SK-N-MC (cell line): ENCODE measurements at regions not wholly inside any gene's neighbourhood (a gene's known extent, or its start where the extent isn't known, plus 50 kb on each side); places are given as distances from the start of the nearest gene placed in this dataset.
"Not testable (repeated sequence)": the region's sequence is repeated elsewhere in the genome, so short reads cannot be mapped to it uniquely, and the experiment has no call there.

Experiments used
- DNase-seq: peaks from one replicate; pipeline ENCODE4 v3.0.0-alpha.2; 2011; ENCODE audit warnings: low read depth, low spot score
- H3K27ac ChIP-seq: fragments of 200-600 bp; sonication (generic); 2 replicates; pipeline ENCODE4 v1.5.1; 2016; ENCODE audit warnings: mixed run types
- H3K36me3 ChIP-seq: fragments of 200-600 bp; sonication (generic); 2 replicates; pipeline ENCODE4 v1.6.1; 2017; ENCODE audit warnings: antibody characterized with exemption, low read length, mixed read lengths; ENCODE audit not compliant: insufficient read depth
- H3K4me3 ChIP-seq: fragments of 200-600 bp; sonication (generic); 2 replicates; pipeline ENCODE4 v1.5.1; 2016
- H3K9ac ChIP-seq: fragments of 200-600 bp; sonication (generic); 2 replicates; pipeline ENCODE4 v1.8.0; 2017; ENCODE audit warnings: mixed run types, mixed read lengths; ENCODE audit not compliant: insufficient read length
- H3K9me3 ChIP-seq: fragments of 200-600 bp; sonication (generic); 2 replicates; pipeline ENCODE4 v1.6.1; 2017; ENCODE audit warnings: low read depth, mild to moderate bottlenecking, antibody characterized with exemption, low read length, moderate library complexity, mixed read lengths
- EZH2 ChIP-seq: fragments of 200-600 bp; sonication (generic); IDR thresholded peaks from one replicate; pipeline ENCODE4 v1.6.1; 2017; ENCODE audit warnings: antibody characterized with exemption
- FOXP2 ChIP-seq: optimal IDR thresholded peaks from 2 replicates; pipeline ENCODE3; 2011; ENCODE audit warnings: mild to moderate bottlenecking, moderate library complexity; ENCODE audit not compliant: insufficient read depth; ENCODE audit errors: extremely low read length, control extremely low read depth
- POLR2AphosphoS5 ChIP-seq: IDR thresholded peaks from 2 replicates; pipeline ENCODE4 v1.6.1; 2012; ENCODE audit warnings: mild to moderate bottlenecking, low read depth, low read length, borderline replicate concordance

DNA sequence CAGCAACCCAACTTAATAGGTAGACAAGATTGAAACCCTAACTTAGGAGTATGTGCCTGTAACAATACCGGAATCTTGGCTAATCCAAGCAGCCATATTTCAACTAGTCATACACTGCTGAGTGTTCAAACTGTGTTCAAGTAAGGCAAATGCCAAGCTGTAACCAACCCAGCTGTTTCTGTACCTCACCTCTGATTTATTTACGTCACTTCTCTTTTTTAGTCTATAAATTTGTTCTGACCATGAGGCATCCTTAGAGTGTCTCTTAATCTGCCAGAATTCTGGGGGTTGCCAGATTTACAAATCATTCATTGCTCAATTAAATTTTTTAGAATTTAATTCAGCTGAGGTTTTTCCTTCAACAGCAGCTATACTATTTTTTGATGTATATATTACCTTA lies 723.2 kb downstream of the CDH18 start:
- Histone ChIP-seq H3K4me3 (no peak overlapping the region), H3K27ac (no peak overlapping the region), H3K36me3 (no peaks in the 10 kb centered on the region), H3K9me3 (no peaks in the 10 kb centered on the region), H3K9ac (no peak overlapping the region)
- DNase-seq = no peak
- TF ChIP-seq FOXP2 (no peak), POLR2AphosphoS5 (no peak), EZH2 (no peak)

DNA sequence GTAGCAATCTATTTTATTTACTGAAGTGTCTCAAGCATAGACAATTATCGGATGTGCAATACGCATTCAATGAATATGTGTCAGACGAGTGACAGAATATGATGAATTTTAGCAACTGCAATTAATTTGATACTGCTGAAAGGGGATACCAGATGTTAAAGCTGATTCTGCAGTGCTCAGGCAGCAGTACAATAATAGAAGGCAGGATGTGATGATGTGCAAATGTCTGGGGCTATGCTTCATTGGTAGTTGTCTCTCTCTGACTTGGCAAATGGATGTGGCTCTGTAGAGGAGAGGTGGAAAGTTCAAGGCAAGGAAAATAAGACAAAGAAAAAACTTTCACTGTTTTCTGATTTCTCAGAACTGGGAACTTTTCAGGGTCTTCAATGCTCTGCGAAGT lies 721.2 kb downstream of the CDH18 start:
- TF ChIP-seq EZH2 (no peak), FOXP2 (no peak), POLR2AphosphoS5 (no peak)
- no peak overlapping the region for H3K4me3 ChIP-seq
- H3K27ac ChIP-seq = no peak overlapping the region
- no peak for DNase-seq
- no peaks in the 10 kb centered on the region for H3K36me3 ChIP-seq
- no peaks in the 10 kb centered on the region for H3K9me3 ChIP-seq
- no peak overlapping the region for H3K9ac ChIP-seq

DNA sequence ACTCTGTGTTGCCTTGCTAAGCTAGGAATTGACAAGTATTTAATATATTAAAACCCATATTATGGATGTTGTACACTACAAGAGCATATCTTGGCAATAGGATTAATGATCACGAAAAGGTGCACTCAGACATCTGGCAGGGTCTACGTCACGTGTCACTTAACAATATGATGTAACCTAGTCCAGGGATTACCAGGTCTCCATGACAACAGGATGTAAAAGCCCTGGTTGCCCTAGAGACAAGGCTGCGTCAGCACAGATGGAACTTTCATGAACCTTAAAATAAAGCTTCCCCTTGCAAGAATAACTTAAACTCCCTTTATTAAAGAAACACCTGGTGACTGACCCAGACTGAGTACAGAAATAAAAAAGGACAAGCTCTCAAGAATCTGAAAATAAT lies 717.8 kb downstream of the CDH18 start:
- DNase-seq = no peak
- Histone ChIP-seq H3K9ac (no peak overlapping the region), H3K4me3 (no peak overlapping the region), H3K9me3 (no peaks in the 10 kb centered on the region), H3K36me3 (no peaks in the 10 kb centered on the region), H3K27ac (no peak overlapping the region)
- TF ChIP-seq EZH2 (no peak), FOXP2 (no peak), POLR2AphosphoS5 (no peak)

DNA sequence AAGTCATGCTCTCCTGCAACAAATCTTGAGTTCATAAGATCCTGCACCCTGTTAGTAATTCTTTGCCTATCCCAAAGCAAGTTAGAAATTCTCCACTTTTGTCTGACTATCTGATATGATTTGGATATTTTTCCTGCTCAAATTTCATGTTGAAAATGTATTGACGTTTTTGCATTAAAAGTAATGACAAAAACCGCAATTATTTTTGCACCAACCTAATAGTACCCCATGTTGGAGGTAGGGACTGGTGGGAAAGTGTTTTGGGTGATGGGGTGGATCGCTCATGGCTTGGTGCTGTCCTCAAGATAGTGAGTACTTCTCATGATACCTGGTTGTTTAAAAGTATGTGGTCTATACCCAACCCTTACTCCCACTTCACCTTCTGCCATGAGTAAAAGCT lies 713.4 kb downstream of the CDH18 start:
- H3K36me3 ChIP-seq = no peaks in the 10 kb centered on the region
- no peaks in the 10 kb centered on the region for H3K9me3 ChIP-seq
- TF ChIP-seq POLR2AphosphoS5 (no peak), EZH2 (no peak), FOXP2 (no peak)
- no peak overlapping the region for H3K4me3 ChIP-seq
- no peak for DNase-seq
- no peak overlapping the region for H3K9ac ChIP-seq
- H3K27ac ChIP-seq = no peak overlapping the region

DNA sequence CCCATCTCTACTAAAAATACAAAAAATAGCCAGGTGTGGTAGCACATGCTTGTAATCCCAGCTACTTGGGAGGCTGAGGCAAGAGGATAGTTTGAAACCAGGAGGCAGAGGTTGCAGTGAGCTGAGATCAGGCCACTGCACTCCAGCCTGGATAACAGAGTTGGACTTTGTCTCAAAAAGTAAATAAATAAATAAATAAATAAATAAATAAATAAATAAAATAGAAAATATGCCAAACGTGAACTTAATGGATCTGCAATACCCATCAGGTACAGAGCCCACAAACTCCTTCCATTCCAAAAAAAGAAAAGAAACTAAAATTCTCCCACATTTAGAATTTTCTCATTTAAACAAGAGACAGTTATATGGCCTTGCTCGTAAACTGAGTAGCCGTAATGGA lies 702.7 kb downstream of the CDH18 start:
- TF ChIP-seq FOXP2 (no peak), POLR2AphosphoS5 (no peak), EZH2 (no peak)
- H3K9me3 ChIP-seq = no peaks in the 10 kb centered on the region
- DNase-seq = no peak

DNA sequence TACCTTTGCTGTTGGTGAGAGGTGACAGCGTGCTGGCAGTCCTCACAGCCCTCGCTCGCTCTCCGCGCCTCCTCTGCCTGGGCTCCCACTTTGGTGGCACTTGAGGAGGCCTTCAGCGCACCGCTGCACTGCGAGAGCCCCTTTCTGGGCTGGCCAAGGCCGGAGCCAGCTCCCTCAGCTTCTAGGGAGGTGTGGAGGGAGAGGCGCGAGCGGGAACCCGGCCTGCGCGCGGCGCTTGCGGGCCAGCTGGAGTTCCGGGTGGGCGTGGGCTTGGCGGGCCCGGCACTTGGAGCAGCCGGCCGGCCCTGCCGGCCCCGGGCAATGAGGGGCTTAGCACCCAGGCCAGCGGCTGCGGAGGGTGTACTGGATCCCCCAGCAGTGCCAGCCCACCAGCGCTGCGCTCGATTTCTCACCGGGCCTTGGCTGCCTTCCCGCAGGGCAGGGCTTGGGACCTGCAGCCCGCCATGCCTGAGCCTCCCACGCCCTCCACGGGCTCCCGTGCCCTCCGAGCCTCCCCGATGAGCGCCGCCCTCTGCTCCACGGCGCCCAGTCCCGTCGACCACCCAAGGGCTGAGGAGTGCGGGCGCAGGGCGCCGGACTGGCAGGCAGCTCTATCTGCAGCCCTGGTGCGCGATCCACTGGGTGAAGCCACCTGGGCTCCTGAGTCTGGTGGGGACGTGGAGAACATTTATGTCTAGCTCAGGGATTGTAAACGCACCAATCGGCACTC lies 700.3 kb downstream of the CDH18 start:
- H3K9me3 ChIP-seq, DNase-seq, H3K36me3 ChIP-seq, H3K27ac ChIP-seq, H3K4me3 ChIP-seq, H3K9ac ChIP-seq: not testable (repeated sequence)

More for the DNA sequence above, 702.7 kb downstream of the CDH18 start:
- Histone ChIP-seq H3K27ac (no peak overlapping the region), H3K36me3 (no peaks in the 10 kb centered on the region), H3K9ac (no peak overlapping the region), H3K4me3 (no peak overlapping the region)

DNA sequence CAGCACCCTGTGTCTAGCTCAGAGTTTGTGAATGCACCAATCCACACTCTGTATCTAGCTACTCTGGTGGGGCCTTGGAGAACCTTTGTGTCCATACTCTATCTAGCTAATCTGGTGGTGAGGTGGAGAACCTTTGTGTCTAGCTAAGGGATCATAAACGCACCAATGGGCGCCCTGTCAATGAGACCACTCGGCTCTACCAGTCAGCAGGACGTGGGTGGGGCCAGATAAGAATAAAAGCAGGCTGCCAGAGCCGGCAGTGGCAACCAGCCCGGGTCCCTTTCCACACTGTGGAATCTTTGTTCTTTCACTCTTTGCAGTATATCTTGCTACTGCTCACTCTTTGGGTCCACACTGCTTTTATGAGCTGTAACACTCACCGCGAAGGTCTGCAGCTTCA lies 699.7 kb downstream of the CDH18 start:
- H3K9me3 ChIP-seq, H3K9ac ChIP-seq, H3K27ac ChIP-seq, H3K4me3 ChIP-seq, DNase-seq, H3K36me3 ChIP-seq: not testable (repeated sequence)

DNA sequence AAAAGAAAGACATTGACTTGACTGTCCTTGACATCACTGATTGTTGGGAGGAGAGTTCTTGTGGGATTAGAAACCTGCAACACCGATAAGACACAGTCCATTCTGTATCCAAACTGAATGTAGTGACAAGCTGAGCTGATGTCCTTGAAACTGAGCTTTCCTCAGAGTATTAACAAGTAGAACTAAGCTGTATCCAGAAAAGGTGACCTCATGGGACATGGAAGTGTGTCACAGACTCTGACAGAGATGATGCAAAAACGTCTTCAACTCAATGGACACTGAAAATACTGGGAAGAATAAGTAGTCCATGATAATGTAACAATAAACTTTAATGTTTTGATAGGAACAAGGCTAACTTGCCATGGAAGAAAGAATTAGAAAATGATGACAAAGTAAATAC lies 690.1 kb downstream of the CDH18 start:
- no peak for DNase-seq
- TF ChIP-seq FOXP2 = no peak
- TF ChIP-seq POLR2AphosphoS5 = no peak
- no peak for TF ChIP-seq EZH2
- Histone ChIP-seq H3K4me3 (no peak overlapping the region), H3K9ac (no peak overlapping the region), H3K36me3 (no peaks in the 10 kb centered on the region), H3K9me3 (no peaks in the 10 kb centered on the region), H3K27ac (no peak overlapping the region)

DNA sequence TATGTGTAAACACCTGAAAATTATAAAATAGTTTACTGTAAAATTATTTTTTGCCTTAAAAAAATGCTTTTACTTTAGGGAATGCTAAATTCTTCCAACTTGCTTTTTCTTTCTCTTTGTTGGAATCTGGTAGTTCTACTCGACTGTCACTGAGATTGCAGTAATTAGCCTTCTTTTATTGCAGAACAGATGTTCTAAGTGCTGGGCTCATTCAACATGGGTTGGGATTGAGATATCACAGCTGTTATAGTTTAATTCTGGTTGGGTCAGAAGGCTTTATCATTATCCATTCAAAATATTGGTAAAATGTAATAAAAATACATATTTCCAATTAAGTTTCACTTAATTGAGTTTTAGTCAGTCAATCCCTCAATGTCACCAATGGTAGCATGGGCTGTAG lies 686.7 kb downstream of the CDH18 start:
- no peaks in the 10 kb centered on the region for H3K9me3 ChIP-seq
- no peak overlapping the region for H3K27ac ChIP-seq
- TF ChIP-seq EZH2 (no peak), FOXP2 (no peak), POLR2AphosphoS5 (no peak)
- no peak overlapping the region for H3K4me3 ChIP-seq
- DNase-seq = no peak
- no peak overlapping the region for H3K9ac ChIP-seq
- H3K36me3 ChIP-seq = no peaks in the 10 kb centered on the region

DNA sequence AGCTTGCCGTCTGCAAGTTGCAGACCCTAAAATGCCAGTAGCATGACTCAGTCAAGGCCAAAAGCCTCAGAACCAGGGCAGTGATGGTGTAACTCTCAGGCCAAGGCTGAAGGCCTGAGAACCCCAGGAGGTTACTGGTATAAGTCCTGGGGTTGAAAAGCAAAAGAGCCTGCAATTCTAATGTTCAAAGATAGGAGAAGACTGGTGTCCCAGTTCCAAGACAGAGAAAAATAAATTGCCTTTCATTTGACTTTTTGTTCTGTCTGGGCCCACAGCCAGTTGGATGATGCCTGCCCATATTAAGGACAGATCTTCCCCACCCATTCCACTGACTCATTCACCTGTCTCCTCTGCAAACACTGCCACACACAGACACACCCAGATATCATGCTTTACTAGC lies 673.2 kb downstream of the CDH18 start:
- Histone ChIP-seq H3K9ac (no peak overlapping the region), H3K27ac (no peak overlapping the region), H3K9me3 (no peaks in the 10 kb centered on the region), H3K4me3 (no peak overlapping the region), H3K36me3 (no peaks in the 10 kb centered on the region)
- no peak for DNase-seq
- no peak for TF ChIP-seq EZH2
- no peak for TF ChIP-seq FOXP2
- TF ChIP-seq POLR2AphosphoS5 = no peak
